Adrenal gland (tissue), 5 donors: ENCODE measurements at regions not wholly inside any gene's neighbourhood (a gene's known extent, or its start where the extent isn't known, plus 50 kb on each side); places are given as distances from the start of the nearest gene placed in this dataset.

Experiments used
- CTCF ChIP-seq, 6 experiments: fragments of 450-650 bp in 4 of 6; fragments of 200-600 bp in 2 of 6; sonication (generic) in 1 of 6; IDR thresholded peaks; 1 replicate in 5 of 6; 2 replicates in 1 of 6; pipeline versions ENCODE4 v1.5.1 to v1.8.0; 2016 to 2021; ENCODE audit warnings: antibody characterized with exemption in 6 of 6, mild to moderate bottlenecking in 2 of 6, moderate library complexity in 1 of 6
- POLR2A ChIP-seq, 2 donors: fragments of 450-650 bp; IDR thresholded peaks; one replicate each; pipeline ENCODE4 v1.6.1; 2017; ENCODE audit warnings: antibody characterized with exemption in 2 of 2, mild to moderate bottlenecking in 2 of 2, moderate library complexity in 1 of 2
- donor health status: DM: no; HTN: no; CAD: no.

GRCh38 chr2:38483776-38484501 lies 106.9 kb upstream of the ATL2 start:
- TF ChIP-seq POLR2A (IDR thresholded peaks at IDR 0.05), result no peak
- TF ChIP-seq CTCF (IDR thresholded peaks at IDR 0.05), result no peak
